Loucy (cell line): ENCODE measurements at regions not wholly inside any gene's neighbourhood (a gene's known extent, or its start where the extent isn't known, plus 50 kb on each side); places are given as distances from the start of the nearest gene placed in this dataset.

ENCODE experiments used
- EZH2phosphoT487 ChIP-seq: fragments of 200-600 bp; IDR thresholded peaks from 2 replicates; pipeline ENCODE4 v1.6.1; 2018; ENCODE audit warnings: antibody characterized with exemption, mild to moderate bottlenecking, moderate library complexity, borderline replicate concordance
- TF ChIP-seq, protein P1 (sequence below): fragments of 200-600 bp; sonication (generic); conservative IDR thresholded peaks from 2 replicates; pipeline ENCODE4 v1.5.1; 2014; ENCODE audit warnings: mild to moderate bottlenecking, antibody characterized with exemption, low read length

DNA sequence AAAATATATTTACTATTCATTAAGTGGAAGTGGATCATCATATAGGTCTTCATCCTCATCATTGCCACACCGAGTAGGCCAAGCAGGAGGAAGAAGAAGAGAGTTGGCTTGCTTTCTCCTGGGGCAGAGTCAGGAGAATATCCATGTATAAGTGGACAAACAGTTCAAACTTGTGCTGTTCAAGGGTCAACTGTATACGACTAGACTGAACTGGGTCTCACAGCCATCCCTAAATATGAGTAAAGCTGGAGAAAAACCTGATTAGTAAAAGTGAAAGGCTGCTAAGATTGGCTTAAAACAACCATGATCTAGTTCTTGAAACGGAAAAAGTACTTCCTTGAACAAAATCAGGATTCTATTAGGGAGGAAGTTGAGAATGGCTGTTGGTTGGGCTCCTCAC lies 276.7 kb upstream of the ADRA1B start:
- TF ChIP-seq, protein P1, sequence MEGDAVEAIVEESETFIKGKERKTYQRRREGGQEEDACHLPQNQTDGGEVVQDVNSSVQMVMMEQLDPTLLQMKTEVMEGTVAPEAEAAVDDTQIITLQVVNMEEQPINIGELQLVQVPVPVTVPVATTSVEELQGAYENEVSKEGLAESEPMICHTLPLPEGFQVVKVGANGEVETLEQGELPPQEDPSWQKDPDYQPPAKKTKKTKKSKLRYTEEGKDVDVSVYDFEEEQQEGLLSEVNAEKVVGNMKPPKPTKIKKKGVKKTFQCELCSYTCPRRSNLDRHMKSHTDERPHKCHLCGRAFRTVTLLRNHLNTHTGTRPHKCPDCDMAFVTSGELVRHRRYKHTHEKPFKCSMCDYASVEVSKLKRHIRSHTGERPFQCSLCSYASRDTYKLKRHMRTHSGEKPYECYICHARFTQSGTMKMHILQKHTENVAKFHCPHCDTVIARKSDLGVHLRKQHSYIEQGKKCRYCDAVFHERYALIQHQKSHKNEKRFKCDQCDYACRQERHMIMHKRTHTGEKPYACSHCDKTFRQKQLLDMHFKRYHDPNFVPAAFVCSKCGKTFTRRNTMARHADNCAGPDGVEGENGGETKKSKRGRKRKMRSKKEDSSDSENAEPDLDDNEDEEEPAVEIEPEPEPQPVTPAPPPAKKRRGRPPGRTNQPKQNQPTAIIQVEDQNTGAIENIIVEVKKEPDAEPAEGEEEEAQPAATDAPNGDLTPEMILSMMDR: no peak
- TF ChIP-seq EZH2phosphoT487: no peak
